Endothelial cell of umbilical vein (primary cell): ENCODE measurements at regions not wholly inside any gene's neighbourhood (a gene's known extent, or its start where the extent isn't known, plus 50 kb on each side); places are given as distances from the start of the nearest gene placed in this dataset.

Experiments
- BruUV-seq: library from RNA; stranded (reverse); fragments of 400-500 nt; replicated peaks from 2 replicates; lab custom pipeline; 2021; lab: Mats Ljungman, UMichigan
- CTCF ChIA-PET: fragments of 300-600, 350-600 bp; sonication (Branson Sonifier 250); formaldehyde crosslinking; loops from one replicate; lab custom pipeline; 2021; ENCODE audit warnings: antibody characterized with exemption, inconsistent platforms; lab: Charles Lee
- POLR2A ChIA-PET: fragments of 300-600, 350-600 bp; sonication (Branson Sonifier 250); formaldehyde crosslinking; loops from one replicate; lab custom pipeline; 2021; ENCODE audit warnings: antibody characterized with exemption, inconsistent platforms; lab: Charles Lee
- DNase-seq: peaks from one replicate; pipeline ENCODE4 v3.0.0-alpha.2; 2011; ENCODE audit warnings: low read depth, low spot score
- FAIRE-seq: peaks from 2 replicates; lab custom pipeline; 2011; peaks lifted over from hg19 to GRCh38; lab: Jason Lieb, UNC
- H2AFZ ChIP-seq: 2 replicates; pipeline ENCODE4 v1.6.0; 2012; ENCODE audit warnings: low read depth, low read length, control low read depth, inconsistent platforms
- H3K27ac ChIP-seq: 2 replicates; pipeline ENCODE4 v1.5.1; 2011; ENCODE audit warnings: low read depth, mild to moderate bottlenecking, control low read depth, low read length, moderate library complexity; ENCODE audit not compliant: insufficient read depth
- H3K27me3 ChIP-seq, 2 experiments: 2 replicates each; pipeline versions ENCODE4 v1.6.0 to v1.6.1; 2011; ENCODE audit warnings: low read length in 2 of 2, mixed read lengths in 1 of 2; ENCODE audit not compliant: control insufficient read depth in 2 of 2, insufficient read depth in 2 of 2
- H3K36me3 ChIP-seq, 2 experiments: 2 replicates in 1 of 2; 3 replicates in 1 of 2; pipeline ENCODE4 v1.5.1; 2011; ENCODE audit warnings: low read length in 2 of 2, mild to moderate bottlenecking in 1 of 2, moderate library complexity in 1 of 2; ENCODE audit not compliant: control insufficient read depth in 2 of 2, insufficient read depth in 2 of 2; ENCODE audit errors: extremely low read depth in 1 of 2
- H3K4me1 ChIP-seq: 3 replicates; pipeline ENCODE4 v1.5.1; 2011; ENCODE audit warnings: mild to moderate bottlenecking, low read length; ENCODE audit not compliant: control insufficient read depth, insufficient read depth; ENCODE audit errors: extremely low read depth
- H3K4me2 ChIP-seq: 2 replicates; pipeline ENCODE4 v1.6.1; 2011; ENCODE audit warnings: low read length, control low read depth, mixed read lengths; ENCODE audit not compliant: insufficient read depth
- H3K4me3 ChIP-seq, 3 experiments: fragments of 200-600 bp in 1 of 3; sonication (generic), shearing (Covaris generic) in 1 of 3; replicated peaks in 1 of 3; 2 replicates each; pipeline ENCODE4 v1.5.1; 2011 to 2016; ENCODE audit warnings: control low read depth in 3 of 3, low read length in 3 of 3, mild to moderate bottlenecking in 2 of 3, inconsistent platforms in 1 of 3, low read depth in 1 of 3, moderate library complexity in 1 of 3; ENCODE audit not compliant: insufficient read depth in 1 of 3
- H3K79me2 ChIP-seq: 2 replicates; pipeline ENCODE4 v1.6.0; 2012; ENCODE audit warnings: low read length, inconsistent platforms; ENCODE audit not compliant: control insufficient read depth, insufficient read depth
- H3K9ac ChIP-seq: replicated peaks from 2 replicates; pipeline ENCODE3; 2011; ENCODE audit warnings: low read length, control low read depth; ENCODE audit not compliant: insufficient read depth; ENCODE audit errors: extremely low read depth
- H3K9me1 ChIP-seq: replicated peaks from 3 replicates; pipeline ENCODE4 v1.6.0; 2011; ENCODE audit warnings: mild to moderate bottlenecking, low read length; ENCODE audit not compliant: control insufficient read depth, insufficient read depth; ENCODE audit errors: extremely low read depth
- H3K9me3 ChIP-seq: replicated peaks from 2 replicates; pipeline ENCODE4 v1.5.1; 2012; ENCODE audit warnings: low read length, inconsistent platforms; ENCODE audit not compliant: control insufficient read depth, insufficient read depth
- H4K20me1 ChIP-seq: replicated peaks from 2 replicates; pipeline ENCODE3; 2011; ENCODE audit warnings: mild to moderate bottlenecking, low read length; ENCODE audit not compliant: control insufficient read depth, insufficient read depth; ENCODE audit errors: extremely low read depth
- CTCF ChIP-seq, 2 donors: IDR thresholded peaks; 1 replicate in 1 of 2; 2 replicates in 1 of 2; pipeline ENCODE4 v1.5.1; 2011; ENCODE audit warnings: low read length in 2 of 2, mild to moderate bottlenecking in 2 of 2, moderate library complexity in 2 of 2, control low read depth in 1 of 2, inconsistent platforms in 1 of 2, low read depth in 1 of 2; ENCODE audit not compliant: insufficient read depth in 1 of 2; ENCODE audit errors: extremely low read depth in 1 of 2
- EZH2 ChIP-seq: IDR thresholded peaks from 2 replicates; pipeline ENCODE4 v1.6.1; 2012; ENCODE audit warnings: borderline replicate concordance, low read depth, mild to moderate bottlenecking, moderate library complexity, low read length, inconsistent platforms; ENCODE audit not compliant: severe bottlenecking
- FOS ChIP-seq: IDR thresholded peaks from 2 replicates; pipeline ENCODE4 v1.6.1; 2011; ENCODE audit warnings: mild to moderate bottlenecking, low read length, moderate library complexity, borderline replicate concordance; ENCODE audit not compliant: insufficient read depth
- GATA2 ChIP-seq: IDR thresholded peaks from 2 replicates; pipeline ENCODE4 v1.7.0; 2011; ENCODE audit warnings: low read depth, mild to moderate bottlenecking, moderate library complexity, mixed read lengths, low read length; ENCODE audit not compliant: insufficient read length, insufficient read depth
- JUN ChIP-seq: IDR thresholded peaks from 2 replicates; pipeline ENCODE4 v1.6.1; 2011; ENCODE audit warnings: borderline replicate concordance, low read depth; ENCODE audit not compliant: insufficient read length, insufficient read depth
- MAX ChIP-seq: IDR thresholded peaks from 2 replicates; pipeline ENCODE4 v1.6.1; 2011; ENCODE audit not compliant: insufficient read depth, insufficient read length
- MYC ChIP-seq: IDR thresholded peaks from one replicate; pipeline ENCODE4 v1.6.1; 2011; ENCODE audit warnings: mild to moderate bottlenecking, low read depth, low read length
- POLR2A ChIP-seq: IDR thresholded peaks from 2 replicates; pipeline ENCODE4 v1.6.1; 2012; ENCODE audit warnings: low read depth, mild to moderate bottlenecking, control low read depth, low read length
- POLR2AphosphoS5 ChIP-seq: IDR thresholded peaks from 2 replicates; pipeline ENCODE4 v1.6.1; 2012; ENCODE audit warnings: low read depth, mild to moderate bottlenecking, control low read depth, low read length, moderate library complexity; ENCODE audit not compliant: insufficient read depth
- dilution Hi-C: fragments of 300-500 bp; cut with MboI; formaldehyde crosslinking; loops from one replicate; pipeline ENCODE4 v1.15.0; 2019; ENCODE audit warnings: low sequenced_read_pairs; ENCODE audit not compliant: extremely low pct_ligation_motif_present
- intact Hi-C: fragments of 100-400 bp; cut with micrococcal nuclease; formaldehyde crosslinking; loops from one replicate; pipeline ENCODE4 v1.10.0; 2022

- BruUV-seq = no TSS peak
- H3K4me1 ChIP-seq = no peaks in the 10 kb centered on the region
- no peaks in the 10 kb centered on the region for H3K79me2 ChIP-seq
- H3K36me3 ChIP-seq = no peaks in the 10 kb centered on the region
- ChIA-PET CTCF (no interaction called here), POLR2A (no interaction called here)
- H3K4me2 ChIP-seq = no peak overlapping the region
- no peak overlapping the region for H3K4me3 ChIP-seq
- TF ChIP-seq POLR2AphosphoS5 (no peak), JUN (no peak), EZH2 (no peak), CTCF (IDR thresholded peaks at IDR 0.05; ENCODE audit: extremely low read depth in 1 of 2, insufficient read depth in 1 of 2, low read depth in 1 of 2, low read length in 2 of 2) (no peak), GATA2 (no peak), MAX (no peak), MYC (no peak), FOS (no peak), POLR2A (no peak)
- DNase-seq = no peak
- H4K20me1 ChIP-seq = no peaks in the 10 kb centered on the region
- no peaks in the 10 kb centered on the region for H3K9me1 ChIP-seq
- intact Hi-C loops = no loop called here
- H2AFZ ChIP-seq = no peak overlapping the region
- H3K27me3 ChIP-seq = no peaks in the 10 kb centered on the region
- no peak overlapping the region for H3K27ac ChIP-seq
- no peaks in the 10 kb centered on the region for H3K9me3 ChIP-seq
- H3K9ac ChIP-seq = no peak overlapping the region
- FAIRE-seq = no peak
- dilution Hi-C loops = no loop called here
These were observed 180.4 kb downstream of the GAS1 start for GRCh38 chr9:86766912-86767311.
